ENCODE measurements at regions not wholly inside any gene's neighbourhood (a gene's known extent, or its start where the extent isn't known, plus 50 kb on each side); places are given as distances from the start of the nearest gene placed in this dataset.

GRCh38 chr3:27794211-27794610 lies 72.1 kb upstream of the EOMES start:
- no peak for TF ChIP-seq EZH2 (IDR thresholded peaks at IDR 0.05; ENCODE audit: borderline replicate concordance, low read depth, low read length, severe bottlenecking)
- no peak for TF ChIP-seq CTCF (IDR thresholded peaks at IDR 0.05; ENCODE audit: borderline replicate concordance, extremely low read depth, low read length, poor library complexity, severe bottlenecking)

GRCh38 chr3:27796365-27796875 lies 74.3 kb upstream of the EOMES start:
- ATAC-seq (ENCODE audit: insufficient read depth, low read depth): peak; percentile 47; the same call in 1 of the 3 replicates
- H3K27me3 ChIP-seq (ENCODE audit: insufficient read depth, low read length, poor library complexity): no peaks in the 10 kb centered on the region
- H3K4me1 ChIP-seq (ENCODE audit: insufficient read depth, low read length): no peaks in the 10 kb centered on the region
- TF ChIP-seq CTCF (IDR thresholded peaks at IDR 0.05; ENCODE audit: borderline replicate concordance, extremely low read depth, low read length, poor library complexity, severe bottlenecking) (no peak), EZH2 (IDR thresholded peaks at IDR 0.05; ENCODE audit: borderline replicate concordance, low read depth, low read length, severe bottlenecking) (no peak)
- H4K20me1 ChIP-seq (ENCODE audit: insufficient read depth, low read length): no peaks in the 10 kb centered on the region
- no peak overlapping the region for H3K27ac ChIP-seq (ENCODE audit: low read length)
- no peak overlapping the region for H3K9ac ChIP-seq (ENCODE audit: low read depth, low read length)
- H3K79me2 ChIP-seq (ENCODE audit: insufficient read depth, low read length): no peaks in the 10 kb centered on the region
- H3K4me3 ChIP-seq (ENCODE audit: low read depth in 1 of 2, low read length in 2 of 2): no peak overlapping the region
- no peak overlapping the region for H2AFZ ChIP-seq (ENCODE audit: low read depth, low read length)
- DNase-seq: no peak
- no peak overlapping the region for H3K4me2 ChIP-seq (ENCODE audit: insufficient read depth, low read length)
- H3K36me3 ChIP-seq (ENCODE audit: insufficient read depth, low read length): no peaks in the 10 kb centered on the region
- no peaks in the 10 kb centered on the region for H3K9me3 ChIP-seq (ENCODE audit: insufficient read depth, low read length, severe bottlenecking)

More at GRCh38 chr3:27794211-27794610, 72.1 kb upstream of the EOMES start:
- no peaks in the 10 kb centered on the region for H3K27me3 ChIP-seq (ENCODE audit: insufficient read depth, low read length, poor library complexity)
- no peaks in the 10 kb centered on the region for H3K9me3 ChIP-seq (ENCODE audit: insufficient read depth, low read length, severe bottlenecking)
- ATAC-seq (ENCODE audit: insufficient read depth, low read depth): no peak
- H4K20me1 ChIP-seq (ENCODE audit: insufficient read depth, low read length): no peaks in the 10 kb centered on the region
- H3K27ac ChIP-seq (ENCODE audit: low read length): no peak overlapping the region
- H3K4me3 ChIP-seq (ENCODE audit: low read depth in 1 of 2, low read length in 2 of 2): no peak overlapping the region
- H3K4me1 ChIP-seq (ENCODE audit: insufficient read depth, low read length): no peaks in the 10 kb centered on the region
- no peak overlapping the region for H3K4me2 ChIP-seq (ENCODE audit: insufficient read depth, low read length)
- no peaks in the 10 kb centered on the region for H3K79me2 ChIP-seq (ENCODE audit: insufficient read depth, low read length)
- no peaks in the 10 kb centered on the region for H3K36me3 ChIP-seq (ENCODE audit: insufficient read depth, low read length)
- H3K9ac ChIP-seq (ENCODE audit: low read depth, low read length): no peak overlapping the region
- no peak for DNase-seq
- no peak overlapping the region for H2AFZ ChIP-seq (ENCODE audit: low read depth, low read length)

- H3K27me3 ChIP-seq (ENCODE audit: insufficient read depth, low read length, poor library complexity): no peaks in the 10 kb centered on the region
- no peaks in the 10 kb centered on the region for H3K9me3 ChIP-seq (ENCODE audit: insufficient read depth, low read length, severe bottlenecking)
- H2AFZ ChIP-seq (ENCODE audit: low read depth, low read length): no peak overlapping the region
- no peaks in the 10 kb centered on the region for H3K36me3 ChIP-seq (ENCODE audit: insufficient read depth, low read length)
- no peak overlapping the region for H3K9ac ChIP-seq (ENCODE audit: low read depth, low read length)
- no peaks in the 10 kb centered on the region for H4K20me1 ChIP-seq (ENCODE audit: insufficient read depth, low read length)
- no peaks in the 10 kb centered on the region for H3K79me2 ChIP-seq (ENCODE audit: insufficient read depth, low read length)
- H3K4me3 ChIP-seq (ENCODE audit: low read depth in 1 of 2, low read length in 2 of 2): no peak overlapping the region
- no peak overlapping the region for H3K27ac ChIP-seq (ENCODE audit: low read length)
- no peak overlapping the region for H3K4me2 ChIP-seq (ENCODE audit: insufficient read depth, low read length)
- no peak for TF ChIP-seq EZH2 (IDR thresholded peaks at IDR 0.05; ENCODE audit: borderline replicate concordance, low read depth, low read length, severe bottlenecking)
- no peak for TF ChIP-seq CTCF (IDR thresholded peaks at IDR 0.05; ENCODE audit: borderline replicate concordance, extremely low read depth, low read length, poor library complexity, severe bottlenecking)
- H3K4me1 ChIP-seq (ENCODE audit: insufficient read depth, low read length): no peaks in the 10 kb centered on the region; the same call in 1 of the 2 replicates
- DNase-seq (no peak), ATAC-seq (ENCODE audit: insufficient read depth, low read depth) (no peak)
Observed at GRCh38 chr3:27797773-27798172, 75.7 kb upstream of the EOMES start.

Data from DND-41 (cell line).